OCI-LY1 (cell line): ENCODE measurements at regions not wholly inside any gene's neighbourhood (a gene's known extent, or its start where the extent isn't known, plus 50 kb on each side); places are given as distances from the start of the nearest gene placed in this dataset.

Source experiments
- H2AFZ ChIP-seq: fragments of 200-600 bp; sonication (generic), shearing (Covaris generic); 2 replicates; pipeline ENCODE4 v1.6.0; 2014; ENCODE audit warnings: antibody characterized with exemption, mild to moderate bottlenecking, low read length
- H3F3A ChIP-seq: fragments of 200-600 bp; sonication (generic), shearing (Covaris generic); 2 replicates; pipeline ENCODE4 v1.6.0; 2014; ENCODE audit warnings: mild to moderate bottlenecking, antibody characterized with exemption, low read length, moderate library complexity; ENCODE audit not compliant: insufficient read depth
- H3K27ac ChIP-seq: fragments of 200-600 bp; sonication (generic); 2 replicates; pipeline ENCODE4 v1.5.1; 2014; ENCODE audit warnings: low read length, mixed run types, mild to moderate bottlenecking, low read depth; ENCODE audit not compliant: poor library complexity, severe bottlenecking
- H3K27me3 ChIP-seq: fragments of 200-600 bp; sonication (generic); 2 replicates; pipeline ENCODE4 v1.6.0; 2014; ENCODE audit warnings: antibody characterized with exemption, mild to moderate bottlenecking, low read length, moderate library complexity; ENCODE audit not compliant: insufficient read depth
- H3K36me3 ChIP-seq: fragments of 200-600 bp; sonication (generic); 2 replicates; pipeline ENCODE4 v1.6.1; 2014; ENCODE audit warnings: mild to moderate bottlenecking, antibody characterized with exemption, low read length, moderate library complexity, mixed read lengths; ENCODE audit not compliant: insufficient read depth
- H3K4me1 ChIP-seq: fragments of 200-600 bp; sonication (generic); 2 replicates; pipeline ENCODE4 v1.5.1; 2014; ENCODE audit warnings: mild to moderate bottlenecking, low read length, moderate library complexity; ENCODE audit not compliant: insufficient read depth, severe bottlenecking
- H3K4me2 ChIP-seq: fragments of 200-600 bp; sonication (generic), shearing (Covaris generic); 2 replicates; pipeline ENCODE4 v1.6.1; 2014; ENCODE audit warnings: low read length
- H3K4me3 ChIP-seq: fragments of 200-600 bp; sonication (generic); 2 replicates; pipeline ENCODE4 v1.5.1; 2014; ENCODE audit warnings: low read length, low read depth, mild to moderate bottlenecking, mixed read lengths; ENCODE audit not compliant: poor library complexity, severe bottlenecking
- H3K79me2 ChIP-seq: fragments of 200-600 bp; shearing (Covaris generic); 2 replicates; pipeline ENCODE4 v1.6.1; 2016; ENCODE audit warnings: mixed run types, low read length, mixed read lengths; ENCODE audit not compliant: insufficient read depth
- H3K9ac ChIP-seq: fragments of 200-600 bp; sonication (generic), shearing (Covaris generic); 2 replicates; pipeline ENCODE4 v1.6.1; 2014; ENCODE audit warnings: mild to moderate bottlenecking, low read length, mixed read lengths
- H3K9me2 ChIP-seq: fragments of 200-600 bp; sonication (generic), shearing (Covaris generic); 2 replicates; pipeline ENCODE4 v1.6.1; 2014; ENCODE audit warnings: low read depth, mild to moderate bottlenecking, low read length, mixed read lengths
- H3K9me3 ChIP-seq: fragments of 200-600 bp; shearing (Covaris generic); 2 replicates; pipeline ENCODE4 v1.6.1; 2014; ENCODE audit warnings: low read length, mixed read lengths
- H4K20me1 ChIP-seq: fragments of 200-600 bp; sonication (generic), shearing (Covaris generic); 2 replicates; pipeline ENCODE4 v1.6.0; 2016; ENCODE audit warnings: mild to moderate bottlenecking, low read length; ENCODE audit not compliant: insufficient read depth
- EZH2 ChIP-seq: fragments of 200-600 bp; sonication (generic), shearing (Covaris generic); IDR thresholded peaks from 2 replicates; pipeline ENCODE4 v1.8.0; 2017; ENCODE audit warnings: borderline replicate concordance, mixed run types, mild to moderate bottlenecking, antibody characterized with exemption, low read length, moderate library complexity, mixed read lengths
- TF ChIP-seq, protein P1 (sequence below): fragments of 200-600 bp; sonication (generic), shearing (Covaris generic); IDR thresholded peaks from 2 replicates; pipeline ENCODE4 v1.5.1; 2017; ENCODE audit warnings: mild to moderate bottlenecking, antibody characterized with exemption, low read length, moderate library complexity, mixed read lengths

DNA sequence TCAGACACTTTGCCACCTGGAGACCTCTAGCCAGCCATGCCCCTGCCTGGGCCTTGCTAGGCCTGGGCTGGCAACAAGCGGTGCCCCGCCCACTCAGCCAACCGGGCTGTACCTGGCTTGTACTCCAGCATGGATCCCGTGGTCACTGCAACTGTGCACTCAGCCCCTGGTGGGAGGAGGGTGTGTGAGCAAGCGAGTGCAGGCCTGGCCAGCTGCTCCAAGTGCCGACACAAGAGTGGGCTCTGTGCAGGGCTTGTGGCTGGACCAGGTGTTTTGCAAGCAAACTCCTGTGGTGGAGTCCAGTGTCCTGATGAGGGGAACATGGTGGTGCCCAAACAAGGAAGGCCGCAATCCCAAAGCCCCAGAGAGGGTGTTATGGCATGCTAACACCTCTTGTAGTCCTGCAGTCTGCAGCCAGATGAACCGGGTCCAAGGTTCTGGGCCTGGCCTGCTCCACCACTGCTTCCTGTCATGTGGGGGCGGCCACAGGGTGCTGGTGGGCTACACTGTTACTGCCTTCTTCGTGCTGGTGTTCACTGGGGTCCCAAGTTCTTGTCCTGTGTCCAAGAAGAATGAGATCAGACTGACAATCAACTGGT, 60.1 kb upstream of the CD28 start:
- no peak overlapping the region for H3K4me2 ChIP-seq
- H3K9me2 ChIP-seq: no peaks in the 10 kb centered on the region
- no peak for TF ChIP-seq EZH2
- TF ChIP-seq, protein P1, sequence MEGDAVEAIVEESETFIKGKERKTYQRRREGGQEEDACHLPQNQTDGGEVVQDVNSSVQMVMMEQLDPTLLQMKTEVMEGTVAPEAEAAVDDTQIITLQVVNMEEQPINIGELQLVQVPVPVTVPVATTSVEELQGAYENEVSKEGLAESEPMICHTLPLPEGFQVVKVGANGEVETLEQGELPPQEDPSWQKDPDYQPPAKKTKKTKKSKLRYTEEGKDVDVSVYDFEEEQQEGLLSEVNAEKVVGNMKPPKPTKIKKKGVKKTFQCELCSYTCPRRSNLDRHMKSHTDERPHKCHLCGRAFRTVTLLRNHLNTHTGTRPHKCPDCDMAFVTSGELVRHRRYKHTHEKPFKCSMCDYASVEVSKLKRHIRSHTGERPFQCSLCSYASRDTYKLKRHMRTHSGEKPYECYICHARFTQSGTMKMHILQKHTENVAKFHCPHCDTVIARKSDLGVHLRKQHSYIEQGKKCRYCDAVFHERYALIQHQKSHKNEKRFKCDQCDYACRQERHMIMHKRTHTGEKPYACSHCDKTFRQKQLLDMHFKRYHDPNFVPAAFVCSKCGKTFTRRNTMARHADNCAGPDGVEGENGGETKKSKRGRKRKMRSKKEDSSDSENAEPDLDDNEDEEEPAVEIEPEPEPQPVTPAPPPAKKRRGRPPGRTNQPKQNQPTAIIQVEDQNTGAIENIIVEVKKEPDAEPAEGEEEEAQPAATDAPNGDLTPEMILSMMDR: no peak
- no peak overlapping the region for H3K4me3 ChIP-seq
- H3F3A ChIP-seq: no peaks in the 10 kb centered on the region
- H3K36me3 ChIP-seq: no peaks in the 10 kb centered on the region
- no peak overlapping the region for H3K9ac ChIP-seq
- no peaks in the 10 kb centered on the region for H3K27me3 ChIP-seq
- H3K9me3 ChIP-seq: 0 out of 2 replicates have a peak, but pooled peaks cover 3% of the 10 kb centered on the region
- H4K20me1 ChIP-seq: no peaks in the 10 kb centered on the region
- H3K27ac ChIP-seq: no peak overlapping the region
- H3K4me1 ChIP-seq: peaks cover 8% of the 10 kb centered on the region
- H2AFZ ChIP-seq: no peak overlapping the region
- H3K79me2 ChIP-seq: no peaks in the 10 kb centered on the region

DNA sequence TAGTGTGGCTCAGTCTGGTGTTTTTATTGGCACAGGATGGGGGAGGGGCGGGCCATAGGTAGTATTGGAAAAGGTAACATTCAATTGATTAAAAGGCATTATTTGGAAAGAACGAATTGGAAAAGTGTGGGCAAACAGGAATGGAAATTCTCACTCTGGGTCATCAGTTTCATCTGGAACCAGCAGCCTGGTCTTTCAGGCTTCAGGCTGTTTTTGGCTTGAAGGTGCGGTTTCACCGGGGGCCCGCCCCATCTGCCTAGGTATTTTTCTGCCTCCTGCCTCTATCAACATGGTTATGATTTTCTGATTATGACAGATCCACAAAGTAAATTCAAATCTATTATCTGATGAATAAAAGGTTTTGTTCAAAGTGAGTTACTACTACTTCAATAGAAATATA, 59.5 kb upstream of the CD28 start:
- H3K9me2 ChIP-seq: no peaks in the 10 kb centered on the region
- no peak for TF ChIP-seq EZH2
- TF ChIP-seq, protein P1: no peak

DNA sequence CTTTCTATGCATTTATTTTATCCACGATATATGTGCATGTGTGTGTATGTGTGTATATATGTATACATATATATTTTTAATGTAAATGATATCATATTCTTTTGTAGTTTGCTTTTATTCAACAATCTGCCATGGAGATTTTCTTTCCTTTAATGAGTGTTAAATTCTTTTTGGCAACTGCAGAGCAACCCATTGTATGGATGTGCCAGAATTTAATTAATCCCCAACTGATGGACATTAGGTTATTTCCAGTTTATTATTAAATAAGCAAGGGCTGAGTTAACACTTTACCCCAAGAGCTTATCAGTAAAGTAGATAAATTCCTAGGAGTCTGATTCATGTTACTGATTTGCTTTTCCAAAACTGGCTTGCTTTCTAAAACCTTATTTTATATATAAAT, 58.9 kb upstream of the CD28 start:
- no peak for TF ChIP-seq EZH2
- TF ChIP-seq, protein P1: no peak
- Histone ChIP-seq H3K9me3 (0 out of 2 replicates have a peak, but pooled peaks cover 3% of the 10 kb centered on the region), H3F3A (no peaks in the 10 kb centered on the region), H4K20me1 (no peaks in the 10 kb centered on the region), H3K4me1 (peaks cover 8% of the 10 kb centered on the region), H3K4me2 (no peak overlapping the region), H3K27ac (no peak overlapping the region), H3K36me3 (no peaks in the 10 kb centered on the region), H2AFZ (no peak overlapping the region), H3K79me2 (no peaks in the 10 kb centered on the region), H3K27me3 (no peaks in the 10 kb centered on the region), H3K9ac (no peak overlapping the region), H3K4me3 (no peak overlapping the region), H3K9me2 (no peaks in the 10 kb centered on the region)

More for the DNA sequence above, 59.5 kb upstream of the CD28 start:
- Histone ChIP-seq H3K27ac (no peak overlapping the region), H3K9me3 (0 out of 2 replicates have a peak, but pooled peaks cover 3% of the 10 kb centered on the region), H3K9ac (no peak overlapping the region), H2AFZ (no peak overlapping the region), H3K79me2 (no peaks in the 10 kb centered on the region), H3K36me3 (no peaks in the 10 kb centered on the region), H3K4me3 (no peak overlapping the region), H4K20me1 (no peaks in the 10 kb centered on the region), H3K4me2 (no peak overlapping the region), H3F3A (no peaks in the 10 kb centered on the region), H3K27me3 (no peaks in the 10 kb centered on the region), H3K4me1 (peaks cover 8% of the 10 kb centered on the region)
